ENCODE measurements at regions not wholly inside any gene's neighbourhood (a gene's known extent, or its start where the extent isn't known, plus 50 kb on each side); places are given as distances from the start of the nearest gene placed in this dataset.

DNA sequence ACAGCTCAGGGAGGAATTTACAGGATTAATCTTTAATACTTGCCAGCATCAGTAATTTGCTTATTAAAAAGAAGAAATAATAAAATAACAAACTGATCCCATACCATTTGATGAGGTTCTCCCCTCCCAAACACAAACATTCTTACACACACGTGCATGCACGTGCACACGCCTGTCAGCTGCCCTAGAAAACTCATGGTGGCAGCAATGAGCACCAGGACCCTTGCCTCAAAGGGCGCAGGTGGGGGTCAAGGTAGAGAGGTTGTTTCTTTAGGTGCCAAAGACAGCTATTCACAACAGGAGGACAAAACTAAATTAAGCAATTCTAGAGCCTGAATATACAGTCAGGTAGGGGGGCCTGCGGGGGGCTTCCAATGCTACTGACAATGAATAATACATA, 219.3 kb downstream of the BUD13 start:
- H3K4me3 ChIP-seq (ENCODE audit: low read length) = no peak overlapping the region
- no peak overlapping the region for H3K9ac ChIP-seq (ENCODE audit: low read length)
- peaks cover 27% of the 10 kb centered on the region for H3K27me3 ChIP-seq (ENCODE audit: low read depth, low read length)
- TF ChIP-seq, protein P1, sequence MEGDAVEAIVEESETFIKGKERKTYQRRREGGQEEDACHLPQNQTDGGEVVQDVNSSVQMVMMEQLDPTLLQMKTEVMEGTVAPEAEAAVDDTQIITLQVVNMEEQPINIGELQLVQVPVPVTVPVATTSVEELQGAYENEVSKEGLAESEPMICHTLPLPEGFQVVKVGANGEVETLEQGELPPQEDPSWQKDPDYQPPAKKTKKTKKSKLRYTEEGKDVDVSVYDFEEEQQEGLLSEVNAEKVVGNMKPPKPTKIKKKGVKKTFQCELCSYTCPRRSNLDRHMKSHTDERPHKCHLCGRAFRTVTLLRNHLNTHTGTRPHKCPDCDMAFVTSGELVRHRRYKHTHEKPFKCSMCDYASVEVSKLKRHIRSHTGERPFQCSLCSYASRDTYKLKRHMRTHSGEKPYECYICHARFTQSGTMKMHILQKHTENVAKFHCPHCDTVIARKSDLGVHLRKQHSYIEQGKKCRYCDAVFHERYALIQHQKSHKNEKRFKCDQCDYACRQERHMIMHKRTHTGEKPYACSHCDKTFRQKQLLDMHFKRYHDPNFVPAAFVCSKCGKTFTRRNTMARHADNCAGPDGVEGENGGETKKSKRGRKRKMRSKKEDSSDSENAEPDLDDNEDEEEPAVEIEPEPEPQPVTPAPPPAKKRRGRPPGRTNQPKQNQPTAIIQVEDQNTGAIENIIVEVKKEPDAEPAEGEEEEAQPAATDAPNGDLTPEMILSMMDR (IDR thresholded peaks at IDR 0.05; ENCODE audit: low read depth, low read length) = peak; percentile 14; the same call in 1 of the 2 replicates
- no peak for TF ChIP-seq EZH2phosphoT487 (IDR thresholded peaks at IDR 0.05; ENCODE audit: low read depth)
- H3K27ac ChIP-seq (ENCODE audit: low read length) = no peak overlapping the region
- no peaks in the 10 kb centered on the region for H3K79me2 ChIP-seq (ENCODE audit: low read length)
- H2AFZ ChIP-seq (ENCODE audit: low read depth, low read length) = no peak overlapping the region
- H3K9me3 ChIP-seq (ENCODE audit: insufficient read depth, low read length) = no peaks in the 10 kb centered on the region
- H3K4me1 ChIP-seq (ENCODE audit: low read length) = no peaks in the 10 kb centered on the region
- H3K36me3 ChIP-seq (replicated peaks; ENCODE audit: low read depth, low read length) = no peaks in the 10 kb centered on the region
- no peaks in the 10 kb centered on the region for H4K20me1 ChIP-seq (ENCODE audit: insufficient read depth, low read length)
- H3K4me2 ChIP-seq (ENCODE audit: low read length) = no peak overlapping the region

DNA sequence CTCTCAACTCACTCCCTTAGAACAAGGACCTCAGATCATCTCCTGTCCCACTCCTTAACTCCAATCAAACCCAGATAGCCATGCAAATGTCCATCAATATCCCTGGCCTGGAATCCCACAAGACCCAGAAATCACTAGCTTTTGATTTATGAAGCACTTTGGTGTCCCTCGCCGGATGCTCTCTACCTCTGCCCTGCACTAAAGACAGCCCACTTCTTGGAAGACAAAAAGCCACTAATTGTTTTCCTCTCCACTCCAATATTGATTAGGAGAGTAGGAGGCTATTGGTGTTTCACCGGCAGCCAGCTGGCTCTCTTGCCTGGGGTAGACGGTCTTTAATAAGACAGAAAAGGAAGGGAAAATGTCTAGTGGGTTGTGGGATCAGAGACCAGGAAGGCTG, 221.2 kb downstream of the BUD13 start:
- Histone ChIP-seq H3K79me2 (ENCODE audit: low read length) (no peaks in the 10 kb centered on the region), H3K4me2 (ENCODE audit: low read length) (no peak overlapping the region), H3K27ac (ENCODE audit: low read length) (no peak overlapping the region), H3K9ac (ENCODE audit: low read length) (no peak overlapping the region), H3K4me1 (ENCODE audit: low read length) (no peaks in the 10 kb centered on the region), H3K27me3 (ENCODE audit: low read depth, low read length) (peaks cover 22% of the 10 kb centered on the region), H4K20me1 (ENCODE audit: insufficient read depth, low read length) (no peaks in the 10 kb centered on the region), H3K9me3 (ENCODE audit: insufficient read depth, low read length) (no peaks in the 10 kb centered on the region), H3K36me3 (replicated peaks; ENCODE audit: low read depth, low read length) (no peaks in the 10 kb centered on the region), H3K4me3 (ENCODE audit: low read length) (no peak overlapping the region), H2AFZ (ENCODE audit: low read depth, low read length) (no peak overlapping the region)
- TF ChIP-seq, protein P1 (IDR thresholded peaks at IDR 0.05; ENCODE audit: low read depth, low read length) = no peak
- no peak for TF ChIP-seq EZH2phosphoT487 (IDR thresholded peaks at IDR 0.05; ENCODE audit: low read depth)

DNA sequence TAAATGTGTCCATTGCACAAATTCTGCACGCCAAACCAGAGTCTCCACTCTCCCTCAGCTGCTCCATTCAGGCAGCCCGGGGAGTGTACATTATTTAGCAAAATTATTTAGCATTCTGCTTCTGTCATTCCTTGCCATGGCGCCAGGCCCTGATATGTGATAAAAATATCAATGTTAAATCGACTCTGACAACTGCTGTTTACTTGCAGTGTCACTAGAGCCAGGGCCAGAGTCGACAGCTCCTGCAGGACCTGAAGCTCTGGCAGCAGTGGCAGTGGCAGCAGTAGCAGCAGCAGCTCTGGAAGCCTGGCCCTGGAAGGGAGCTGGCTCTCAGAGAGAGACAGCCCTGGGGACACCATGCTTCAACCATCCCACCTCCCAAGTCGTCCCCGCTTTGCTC, 224.5 kb downstream of the BUD13 start:
- no peak overlapping the region for H3K27ac ChIP-seq (ENCODE audit: low read length)
- no peaks in the 10 kb centered on the region for H3K9me3 ChIP-seq (ENCODE audit: insufficient read depth, low read length)
- no peak overlapping the region for H3K9ac ChIP-seq (ENCODE audit: low read length)
- H3K4me3 ChIP-seq (ENCODE audit: low read length) = no peak overlapping the region
- H3K4me1 ChIP-seq (ENCODE audit: low read length) = no peaks in the 10 kb centered on the region
- H3K4me2 ChIP-seq (ENCODE audit: low read length) = no peak overlapping the region
- H2AFZ ChIP-seq (ENCODE audit: low read depth, low read length) = no peak overlapping the region
- peaks cover 15% of the 10 kb centered on the region for H3K27me3 ChIP-seq (ENCODE audit: low read depth, low read length)
- no peaks in the 10 kb centered on the region for H3K36me3 ChIP-seq (replicated peaks; ENCODE audit: low read depth, low read length)
- no peaks in the 10 kb centered on the region for H4K20me1 ChIP-seq (ENCODE audit: insufficient read depth, low read length)
- TF ChIP-seq, protein P1 (IDR thresholded peaks at IDR 0.05; ENCODE audit: low read depth, low read length) = no peak
- no peak for TF ChIP-seq EZH2phosphoT487 (IDR thresholded peaks at IDR 0.05; ENCODE audit: low read depth)
- no peaks in the 10 kb centered on the region for H3K79me2 ChIP-seq (ENCODE audit: low read length)

DNA sequence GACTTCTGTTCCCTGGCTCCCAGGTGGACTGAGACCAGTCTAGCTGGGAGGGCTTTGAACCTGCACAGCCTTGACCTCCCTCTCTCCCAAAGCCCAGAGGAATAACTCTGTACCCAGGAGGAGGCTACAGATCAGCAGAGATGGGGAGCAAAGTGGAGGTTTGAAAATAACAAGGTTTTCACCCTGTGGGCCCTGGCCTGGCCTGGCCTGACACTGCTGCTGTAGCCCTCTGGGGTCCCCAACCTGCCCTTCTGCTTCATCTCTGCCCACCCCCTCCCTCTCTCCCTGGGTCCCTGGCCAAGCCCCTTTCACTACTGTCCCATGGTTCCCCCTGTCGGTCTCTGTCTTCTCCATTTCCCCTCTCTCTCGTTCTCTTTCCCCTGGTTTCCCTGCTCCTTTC, 225.2 kb downstream of the BUD13 start:
- Histone ChIP-seq H3K4me1 (ENCODE audit: low read length) (no peaks in the 10 kb centered on the region), H3K9ac (ENCODE audit: low read length) (no peak overlapping the region), H3K4me3 (ENCODE audit: low read length) (no peak overlapping the region), H3K4me2 (ENCODE audit: low read length) (no peak overlapping the region), H3K79me2 (ENCODE audit: low read length) (no peaks in the 10 kb centered on the region), H3K27me3 (ENCODE audit: low read depth, low read length) (peaks cover 22% of the 10 kb centered on the region; the same call in 1 of the 2 replicates), H3K36me3 (replicated peaks; ENCODE audit: low read depth, low read length) (no peaks in the 10 kb centered on the region), H2AFZ (ENCODE audit: low read depth, low read length) (no peak overlapping the region), H3K9me3 (ENCODE audit: insufficient read depth, low read length) (no peaks in the 10 kb centered on the region), H4K20me1 (ENCODE audit: insufficient read depth, low read length) (no peaks in the 10 kb centered on the region), H3K27ac (ENCODE audit: low read length) (no peak overlapping the region)
- TF ChIP-seq, protein P1 (IDR thresholded peaks at IDR 0.05; ENCODE audit: low read depth, low read length) = no peak
- no peak for TF ChIP-seq EZH2phosphoT487 (IDR thresholded peaks at IDR 0.05; ENCODE audit: low read depth)

Data from OCI-LY3 (cell line).